ENCODE measurements at regions not wholly inside any gene's neighbourhood (a gene's known extent, or its start where the extent isn't known, plus 50 kb on each side); places are given as distances from the start of the nearest gene placed in this dataset.

- TF ChIP-seq EZH2 (IDR thresholded peaks at IDR 0.05; ENCODE audit: borderline replicate concordance, low read depth, low read length, poor library complexity, severe bottlenecking) (no peak), CTCF (conservative IDR thresholded peaks at IDR 0.05; ENCODE audit: low read depth, low read length) (no peak)
- Histone ChIP-seq H3K4me3 (ENCODE audit: low read depth, low read length, poor library complexity, severe bottlenecking) (no peak overlapping the region), H3K27ac (ENCODE audit: low read depth, low read length, poor library complexity, severe bottlenecking) (no peak overlapping the region), H3K9me3 (ENCODE audit: low read depth, low read length, poor library complexity, severe bottlenecking) (peaks cover 29% of the 10 kb centered on the region), H3K27me3 (replicated peaks; ENCODE audit: insufficient read depth, low read depth, low read length, poor library complexity) (no peaks in the 10 kb centered on the region), H3K4me1 (ENCODE audit: insufficient read depth, low read length, poor library complexity, severe bottlenecking) (no peaks in the 10 kb centered on the region), H3K36me3 (ENCODE audit: insufficient read depth, low read length, poor library complexity, severe bottlenecking) (no peaks in the 10 kb centered on the region)
- ChIA-PET POLR2A (ENCODE audit: low non-redundant PET) (no interaction called here), CTCF (no interaction called here)
- intact Hi-C loops (cut with micrococcal nuclease; ENCODE audit: unreplicated experiment) = no loop called here
- BruUV-seq (replicated peaks) = no TSS peak
- DNase-seq (ENCODE audit: low spot score) = no peak
These were observed 675.1 kb downstream of the UQCRFS1 start for GRCh38 chr19:28537896-28538295.

- CTCF ChIA-PET = no interaction called here
- no peak overlapping the region for H3K27ac ChIP-seq (ENCODE audit: low read depth, low read length, poor library complexity, severe bottlenecking)
- DNase-seq (ENCODE audit: low spot score) = no peak
- H3K4me1 ChIP-seq (ENCODE audit: insufficient read depth, low read length, poor library complexity, severe bottlenecking) = no peaks in the 10 kb centered on the region
- H3K9me3 ChIP-seq (ENCODE audit: low read depth, low read length, poor library complexity, severe bottlenecking) = peaks cover 33% of the 10 kb centered on the region
- POLR2A ChIA-PET (ENCODE audit: low non-redundant PET) = no interaction called here
- no peaks in the 10 kb centered on the region for H3K27me3 ChIP-seq (replicated peaks; ENCODE audit: insufficient read depth, low read depth, low read length, poor library complexity)
- intact Hi-C loops (cut with micrococcal nuclease; ENCODE audit: unreplicated experiment) = no loop called here
- no peaks in the 10 kb centered on the region for H3K36me3 ChIP-seq (ENCODE audit: insufficient read depth, low read length, poor library complexity, severe bottlenecking)
- no TSS peak for BruUV-seq (replicated peaks)
- H3K4me3 ChIP-seq (ENCODE audit: low read depth, low read length, poor library complexity, severe bottlenecking) = no peak overlapping the region
- TF ChIP-seq CTCF (conservative IDR thresholded peaks at IDR 0.05; ENCODE audit: low read depth, low read length) (no peak), EZH2 (IDR thresholded peaks at IDR 0.05; ENCODE audit: borderline replicate concordance, low read depth, low read length, poor library complexity, severe bottlenecking) (no peak)
These were observed 675.9 kb downstream of the UQCRFS1 start for GRCh38 chr19:28537079-28537478.

- Histone ChIP-seq H3K27ac (ENCODE audit: low read depth, low read length, poor library complexity, severe bottlenecking) (no peak overlapping the region), H3K9me3 (ENCODE audit: low read depth, low read length, poor library complexity, severe bottlenecking) (peaks cover 29% of the 10 kb centered on the region), H3K4me3 (ENCODE audit: low read depth, low read length, poor library complexity, severe bottlenecking) (no peak overlapping the region), H3K4me1 (ENCODE audit: insufficient read depth, low read length, poor library complexity, severe bottlenecking) (no peaks in the 10 kb centered on the region), H3K36me3 (ENCODE audit: insufficient read depth, low read length, poor library complexity, severe bottlenecking) (no peaks in the 10 kb centered on the region), H3K27me3 (replicated peaks; ENCODE audit: insufficient read depth, low read depth, low read length, poor library complexity) (no peaks in the 10 kb centered on the region)
- intact Hi-C loops (cut with micrococcal nuclease; ENCODE audit: unreplicated experiment) = no loop called here
- BruUV-seq (replicated peaks) = no TSS peak
- POLR2A ChIA-PET (ENCODE audit: low non-redundant PET) = no interaction called here
- CTCF ChIA-PET = no interaction called here
- TF ChIP-seq EZH2 (IDR thresholded peaks at IDR 0.05; ENCODE audit: borderline replicate concordance, low read depth, low read length, poor library complexity, severe bottlenecking) = no peak
- no peak for TF ChIP-seq CTCF (conservative IDR thresholded peaks at IDR 0.05; ENCODE audit: low read depth, low read length)
- DNase-seq (ENCODE audit: low spot score) = no peak
These were observed 677.6 kb downstream of the UQCRFS1 start for GRCh38 chr19:28535352-28535775.
